ENCODE measurements at regions not wholly inside any gene's neighbourhood (a gene's known extent, or its start where the extent isn't known, plus 50 kb on each side); places are given as distances from the start of the nearest gene placed in this dataset.

- TF ChIP-seq EZH2phosphoT487 (conservative IDR thresholded peaks at IDR 0.05; ENCODE audit: low read length) (no peak), CTCF (IDR thresholded peaks at IDR 0.05; ENCODE audit: insufficient read depth, low read length, poor library complexity, severe bottlenecking) (no peak)
Measured at GRCh38 chr7:12890586-12890985, 203.2 kb downstream of the ARL4A start.

Measured in SU-DHL-6 (cell line).